ENCODE measurements at regions not wholly inside any gene's neighbourhood (a gene's known extent, or its start where the extent isn't known, plus 50 kb on each side); places are given as distances from the start of the nearest gene placed in this dataset.

DNA sequence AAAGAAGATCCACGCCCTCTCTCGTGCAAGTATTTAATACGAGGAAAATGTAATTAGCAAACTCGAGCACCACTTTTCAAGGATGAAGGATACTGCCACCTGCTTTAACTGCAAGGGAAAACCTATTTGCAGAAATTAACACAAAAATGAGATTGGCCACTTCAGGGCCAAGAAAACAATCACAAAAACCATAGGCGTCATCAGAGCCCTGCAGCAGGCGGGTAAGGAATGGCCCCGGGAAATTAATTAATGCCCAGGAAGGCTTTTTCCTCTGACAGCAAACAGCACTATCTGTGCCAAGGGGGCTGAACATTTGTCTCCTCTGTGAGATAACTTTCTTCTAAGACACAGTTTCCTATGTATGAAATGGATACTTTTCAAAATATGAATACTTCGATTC lies 255.7 kb downstream of the CTTN start:
- ATAC-seq = no peak
- DNase-seq (ENCODE audit: low spot score) = no peak
- intact Hi-C loops (cut with DNase I) = no loop called here

DNA sequence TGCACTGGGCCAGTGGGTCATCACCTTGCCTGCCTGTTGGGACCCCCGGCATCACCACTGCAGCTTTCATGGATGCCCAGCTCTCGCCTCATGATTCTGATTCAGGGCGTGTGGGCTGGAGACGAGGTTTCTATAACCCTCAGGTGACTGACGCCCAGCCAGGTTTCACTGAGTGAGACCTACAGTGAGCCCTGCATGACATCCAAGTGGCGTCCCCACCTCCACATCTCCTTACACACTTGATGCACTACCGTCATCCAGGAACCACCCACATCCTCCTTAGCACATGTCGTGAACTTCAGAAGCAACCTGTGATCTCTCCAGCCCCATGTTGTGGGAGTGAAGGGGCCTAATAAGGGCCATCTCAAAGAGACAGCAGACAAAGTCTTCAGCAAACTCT lies 257.5 kb downstream of the CTTN start:
- ATAC-seq (no peak), DNase-seq (ENCODE audit: low spot score) (no peak)
- intact Hi-C loops (cut with DNase I) = no loop called here

DNA sequence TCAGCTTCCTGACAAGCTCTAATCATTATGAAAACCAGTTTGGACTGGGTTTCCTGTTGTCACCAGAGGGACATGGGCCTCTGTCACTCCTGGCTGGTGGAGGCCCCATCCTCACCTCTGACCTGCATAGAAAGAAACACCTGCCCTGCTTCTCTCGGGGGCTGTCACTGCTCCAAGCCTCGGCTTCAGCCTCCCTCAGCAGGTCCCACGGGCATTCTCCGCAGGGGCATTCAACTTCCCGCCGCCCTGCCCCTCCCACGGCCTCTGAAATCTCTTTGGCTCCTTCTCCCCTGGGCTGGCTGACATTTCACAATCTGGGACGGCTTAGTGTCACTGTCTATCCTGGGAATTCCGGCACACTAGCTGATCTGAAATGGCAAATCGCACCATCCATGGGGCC lies 257.9 kb downstream of the CTTN start:
- no peak for DNase-seq (ENCODE audit: low spot score)
- intact Hi-C loops (cut with DNase I) = no loop called here
- no peak for ATAC-seq

DNA sequence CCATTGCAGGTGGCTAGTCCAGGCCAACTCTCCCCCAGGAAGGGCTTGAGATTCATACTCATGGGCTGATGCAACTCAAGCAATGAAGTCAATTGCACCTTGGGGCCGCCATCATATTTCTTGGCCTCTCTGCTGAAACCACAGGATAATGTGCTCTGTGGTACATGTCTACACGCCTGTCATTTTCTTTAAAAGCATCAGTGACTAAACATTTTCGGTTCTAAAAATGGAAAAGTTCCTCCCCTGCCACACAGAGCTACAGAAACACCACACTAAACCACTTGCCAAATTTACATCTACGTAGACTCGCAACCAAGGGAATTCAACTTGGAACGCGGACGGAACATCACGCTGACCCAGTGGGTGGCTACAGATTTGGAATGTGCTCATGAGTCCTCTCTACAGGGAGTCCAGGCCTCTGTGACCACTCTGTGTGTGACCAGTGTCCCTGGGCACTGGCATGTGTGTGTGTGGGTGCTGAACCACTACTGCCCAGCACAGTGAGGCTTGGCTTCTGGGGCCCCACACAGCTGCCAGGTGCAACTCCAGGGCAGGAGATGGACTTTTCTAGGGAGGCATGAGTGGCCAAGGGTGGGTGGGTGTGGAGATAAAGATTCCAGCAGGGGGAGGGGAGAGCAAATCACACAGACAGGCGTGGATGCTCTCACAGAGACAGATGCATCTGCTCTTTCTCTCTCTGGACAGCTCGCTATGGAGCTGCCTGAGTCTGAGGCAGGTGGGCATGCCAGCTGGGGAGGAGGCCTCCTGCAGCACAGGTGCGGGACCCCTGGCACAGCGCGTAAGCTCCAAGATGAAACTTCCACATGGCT lies 261.9 kb downstream of the CTTN start:
- DNase-seq (ENCODE audit: low spot score) (no peak), ATAC-seq (no peak)
- intact Hi-C loops (cut with DNase I) = no loop called here

DNA sequence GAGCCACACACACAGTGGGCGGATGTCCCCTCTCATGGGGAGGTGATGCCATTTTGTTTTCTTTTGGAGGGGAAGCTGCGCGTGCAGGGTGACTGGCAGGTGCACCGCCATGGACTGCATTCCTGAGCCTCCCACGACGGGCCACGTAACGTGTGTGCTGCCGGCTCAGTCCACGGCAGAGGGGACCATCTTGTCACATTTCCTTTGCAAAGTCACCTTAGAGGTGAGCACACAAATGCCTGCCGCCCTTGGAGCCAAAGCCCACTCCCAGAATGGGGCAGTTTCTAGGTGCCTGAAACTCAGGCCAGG lies 262.5 kb downstream of the CTTN start:
- intact Hi-C loops (cut with DNase I) = no loop called here
- DNase-seq (ENCODE audit: low spot score) (no peak), ATAC-seq (no peak)

DNA sequence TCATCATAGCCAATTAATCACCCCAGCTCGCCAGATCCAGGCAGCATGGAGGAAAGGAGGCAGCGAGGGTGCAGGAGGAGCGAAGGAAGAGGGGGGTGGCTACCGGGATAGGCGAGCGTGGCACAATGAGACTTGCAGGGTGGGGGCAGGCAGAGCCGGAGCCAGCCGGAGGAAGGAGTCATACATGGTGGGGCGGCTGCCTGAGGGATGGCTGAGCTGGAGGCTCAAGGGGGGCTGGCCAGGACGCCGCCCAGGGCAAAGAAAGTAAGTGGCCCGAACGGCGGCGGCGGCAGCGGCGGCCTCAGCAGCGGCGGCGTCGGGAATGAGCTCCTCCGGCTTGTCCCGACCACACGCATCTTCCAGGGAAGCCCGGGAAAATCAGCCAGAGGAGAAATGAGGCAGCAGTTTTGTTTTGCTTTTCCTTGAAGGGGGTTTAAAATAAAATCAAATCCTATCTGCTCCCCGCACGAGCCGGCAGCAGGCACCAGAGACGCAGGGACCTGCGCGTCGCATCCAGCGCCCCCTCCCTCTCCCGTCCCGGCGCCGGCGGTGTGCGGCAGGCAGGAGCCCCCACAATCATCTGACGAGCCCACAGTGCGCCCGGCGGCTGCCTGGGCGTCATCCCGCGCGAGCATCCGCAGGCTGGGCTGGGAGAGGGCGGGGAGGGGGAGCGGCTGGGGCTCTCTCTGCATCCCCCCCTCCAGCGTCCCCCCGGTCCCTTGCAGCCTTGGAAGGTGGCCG lies 263.6 kb downstream of the CTTN start:
- no peak for DNase-seq (ENCODE audit: low spot score)
- peak; percentile 59 for ATAC-seq
- intact Hi-C loops (cut with DNase I) = no loop called here

DNA sequence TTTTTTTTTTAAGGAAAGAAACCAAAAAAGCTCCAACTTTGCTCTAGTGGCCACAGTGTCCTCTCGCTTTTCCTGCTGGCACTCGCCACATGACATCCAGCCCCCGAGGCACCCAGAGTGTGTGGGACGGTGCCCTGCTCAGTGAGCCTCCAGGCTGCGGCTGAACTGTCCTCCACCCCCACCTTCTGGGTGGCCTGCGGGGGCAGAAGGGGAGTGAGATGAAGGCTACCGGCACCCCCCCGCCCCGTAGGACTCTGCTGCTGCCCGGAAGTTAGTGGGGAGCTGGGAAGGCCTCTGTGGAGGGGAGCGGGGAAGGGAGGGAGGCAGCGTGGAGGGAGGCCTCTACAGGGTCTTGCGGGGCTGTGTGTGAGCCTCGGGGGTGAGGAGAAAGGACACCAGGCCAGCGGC lies 264.4 kb downstream of the CTTN start:
- peak; percentile 48 for ATAC-seq
- DNase-seq (ENCODE audit: low spot score) = no peak
- intact Hi-C loops (cut with DNase I) = no loop called here

DNA sequence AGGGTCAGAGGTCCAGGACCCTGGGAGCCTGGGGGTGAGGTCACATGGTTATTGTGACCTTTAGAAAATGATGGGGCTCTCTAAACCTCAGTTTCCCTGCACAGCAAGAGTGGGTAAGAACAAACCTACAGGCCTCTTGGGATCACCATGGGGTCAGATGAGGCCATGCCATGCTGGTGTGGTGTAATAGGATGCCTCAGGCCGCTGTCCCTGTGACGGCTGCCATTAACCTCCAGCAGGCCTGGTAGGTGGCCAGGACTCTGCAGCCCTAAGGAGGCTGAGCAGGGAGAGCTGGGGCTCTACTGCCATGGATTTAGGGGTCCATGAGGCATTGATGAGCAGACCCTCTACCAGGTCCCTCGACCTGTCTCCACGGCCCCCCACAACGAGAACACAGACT lies 265.5 kb downstream of the CTTN start:
- no peak for DNase-seq (ENCODE audit: low spot score)
- ATAC-seq = no peak
- intact Hi-C loops (cut with DNase I) = no loop called here

DNA sequence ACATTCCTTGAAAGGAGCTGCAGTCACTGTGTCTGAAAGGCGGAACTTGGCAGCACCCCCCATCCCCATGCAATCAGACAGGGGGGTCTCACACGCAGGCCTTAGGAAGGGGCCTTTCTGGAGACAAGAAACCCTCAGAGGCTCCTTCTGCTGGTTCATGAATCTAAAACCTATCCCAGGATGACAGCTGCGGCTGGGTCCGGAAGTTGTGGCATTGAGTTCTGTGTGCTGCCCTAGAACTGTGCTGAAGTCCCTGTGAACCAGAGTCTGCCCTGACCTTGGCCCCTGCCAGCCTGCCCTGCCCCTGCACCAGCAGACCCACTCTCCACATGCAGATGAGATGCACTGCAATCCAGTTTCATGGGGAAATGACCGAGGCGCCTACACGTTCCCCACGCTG lies 268.0 kb downstream of the CTTN start:
- ATAC-seq (no peak), DNase-seq (ENCODE audit: low spot score) (no peak)
- intact Hi-C loops (cut with DNase I) = no loop called here

DNA sequence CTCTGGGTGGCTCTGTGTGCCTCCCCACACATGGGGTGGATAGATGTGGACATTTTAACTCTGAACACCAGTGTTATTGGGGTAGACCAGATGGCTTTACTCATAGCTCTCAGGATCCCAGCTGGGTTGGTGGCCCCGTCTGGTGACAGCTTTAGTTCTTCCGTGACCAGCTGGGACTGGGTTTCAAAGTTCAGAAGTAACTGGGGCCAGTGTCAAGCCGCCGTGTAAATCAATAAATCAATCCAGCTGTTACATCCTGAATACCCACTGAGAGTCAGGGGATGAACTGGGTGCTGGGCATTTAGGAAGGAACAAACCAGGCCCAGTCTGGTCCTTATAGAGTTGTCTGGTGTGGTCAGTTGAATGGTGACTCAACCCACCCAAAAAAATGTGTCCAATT lies 269.4 kb downstream of the CTTN start:
- intact Hi-C loops (cut with DNase I) = no loop called here
- no peak for ATAC-seq

DNA sequence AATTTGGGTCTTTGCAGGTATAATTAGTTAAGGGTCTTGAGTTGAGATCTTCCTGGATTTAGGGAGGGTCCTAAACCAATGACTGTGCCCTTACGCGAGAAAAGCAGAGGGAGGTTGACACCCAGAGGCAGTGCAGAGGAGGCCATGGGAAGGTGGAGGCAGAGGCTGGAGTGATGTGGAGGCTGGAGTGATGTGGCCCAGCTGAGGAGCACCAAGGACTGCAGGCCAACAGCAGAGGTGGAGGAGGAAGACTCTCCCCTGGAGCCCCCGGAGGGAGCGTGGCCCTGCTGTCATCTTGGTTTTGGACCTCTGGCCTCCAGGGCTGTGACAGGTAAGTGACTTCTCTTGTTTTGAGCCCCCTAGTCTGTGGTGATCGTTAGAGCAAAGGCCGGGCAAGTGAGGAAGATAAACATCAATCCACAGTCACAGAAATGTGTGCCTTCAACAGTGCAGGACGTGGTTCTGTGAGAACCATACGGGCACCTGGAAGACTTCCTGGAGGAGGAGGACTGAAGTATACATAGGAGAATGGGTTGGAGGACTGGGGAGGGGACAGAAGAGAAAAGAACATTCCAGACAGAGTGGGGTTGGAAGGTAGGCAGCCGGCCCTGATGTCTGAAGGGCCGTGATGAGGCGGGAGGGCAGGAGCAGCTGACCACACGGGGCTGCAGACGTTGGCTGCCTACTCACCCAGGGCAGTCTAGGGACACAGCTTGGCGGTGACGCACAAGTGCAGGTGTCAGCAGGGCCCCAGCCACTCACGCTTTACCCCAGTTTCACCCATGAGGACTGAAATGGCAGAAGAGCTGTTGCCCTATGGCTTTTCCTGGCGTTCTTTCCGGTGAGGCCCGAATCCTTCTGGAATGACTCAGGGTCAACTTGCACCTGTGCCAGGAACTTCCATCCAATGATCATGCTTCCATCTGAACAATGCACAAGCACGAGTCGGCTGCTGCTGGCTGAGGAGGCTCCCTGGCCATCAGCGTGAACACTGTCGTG lies 270.2 kb downstream of the CTTN start:
- intact Hi-C loops (cut with DNase I) = no loop called here
- DNase-seq (ENCODE audit: low spot score) (no peak), ATAC-seq (no peak)

More for the DNA sequence above, 269.4 kb downstream of the CTTN start:
- DNase-seq (ENCODE audit: low spot score) = no peak

DNA sequence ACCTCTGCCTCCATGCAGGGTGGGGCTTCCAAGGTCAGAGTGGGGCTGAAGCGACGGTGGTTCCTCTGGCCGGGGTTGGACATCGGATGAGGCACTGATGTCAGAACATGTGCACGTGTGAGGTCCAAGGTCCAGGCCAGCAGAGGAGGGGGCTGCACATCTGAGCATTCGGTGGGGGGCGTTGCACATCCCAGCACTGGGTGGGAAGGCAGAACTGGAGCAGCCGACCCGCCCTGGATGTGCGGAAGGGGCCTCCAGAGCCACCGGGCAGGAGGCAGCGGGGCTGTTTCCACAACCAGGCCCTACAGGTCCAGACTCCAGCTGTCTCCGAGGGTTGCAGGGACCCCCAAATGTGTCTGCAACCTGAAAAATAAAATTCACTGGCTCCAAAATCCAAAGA lies 271.0 kb downstream of the CTTN start:
- ATAC-seq = no peak
- no peak for DNase-seq (ENCODE audit: low spot score)
- intact Hi-C loops (cut with DNase I) = no loop called here

DNA sequence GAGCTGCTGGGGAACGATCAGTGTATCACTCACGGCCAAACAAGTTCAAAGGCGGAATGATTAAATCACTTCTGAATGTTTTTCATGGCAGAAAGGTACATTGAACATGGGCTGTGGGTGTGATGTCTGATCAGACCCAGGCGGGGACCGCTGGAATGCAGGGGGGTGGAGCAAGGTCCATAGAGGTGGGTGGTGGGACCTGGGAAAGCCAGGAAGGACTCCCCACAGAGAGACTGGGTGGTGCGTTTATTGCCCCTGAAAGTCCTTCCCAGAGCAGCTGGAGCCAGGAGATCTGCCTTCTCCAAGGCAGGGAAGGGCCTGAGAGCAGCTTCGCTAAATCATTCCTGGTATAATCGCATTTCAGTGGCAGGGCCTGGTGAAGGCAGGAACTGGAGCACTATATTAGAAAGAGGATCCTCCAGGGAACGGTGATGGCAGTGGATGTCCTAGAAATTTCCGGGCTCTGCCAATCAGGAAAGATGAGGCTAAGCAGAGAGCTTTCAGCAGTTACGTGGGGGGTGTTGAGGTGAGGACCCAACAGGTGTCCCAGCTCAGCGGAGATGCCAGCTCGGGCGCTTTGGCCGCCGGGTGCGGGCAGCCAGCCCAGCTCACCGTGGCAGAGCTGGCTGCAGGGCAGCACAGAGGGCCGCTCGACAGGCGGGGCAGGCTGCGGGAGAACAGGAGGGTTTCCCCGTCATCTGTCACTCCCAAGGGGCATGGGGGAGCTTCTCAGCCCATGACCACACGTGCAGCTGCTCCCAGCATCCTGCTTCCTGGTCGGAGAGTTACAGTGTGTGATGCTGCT lies 271.7 kb downstream of the CTTN start:
- intact Hi-C loops (cut with DNase I) = no loop called here
- DNase-seq (ENCODE audit: low spot score) (no peak), ATAC-seq (no peak)

DNA sequence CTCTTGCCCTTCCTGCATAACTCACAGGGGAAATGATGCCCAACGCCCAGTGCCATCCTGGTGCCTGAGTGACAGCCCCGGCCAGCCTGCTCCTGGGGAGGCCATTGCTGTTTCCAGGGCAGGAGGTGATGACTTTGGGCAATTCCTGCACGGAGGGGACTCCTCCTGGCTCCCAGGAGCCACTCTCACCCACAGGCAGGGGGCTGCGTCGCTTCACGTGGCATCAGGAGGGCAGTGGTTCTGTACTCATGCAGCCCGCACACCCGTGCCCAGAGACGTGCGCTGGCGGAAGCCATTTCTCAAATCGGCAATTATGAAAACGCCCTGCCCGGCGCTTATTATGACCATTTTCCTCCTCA lies 272.3 kb downstream of the CTTN start:
- intact Hi-C loops (cut with DNase I) = no loop called here
- ATAC-seq (no peak), DNase-seq (ENCODE audit: low spot score) (no peak)

DNA sequence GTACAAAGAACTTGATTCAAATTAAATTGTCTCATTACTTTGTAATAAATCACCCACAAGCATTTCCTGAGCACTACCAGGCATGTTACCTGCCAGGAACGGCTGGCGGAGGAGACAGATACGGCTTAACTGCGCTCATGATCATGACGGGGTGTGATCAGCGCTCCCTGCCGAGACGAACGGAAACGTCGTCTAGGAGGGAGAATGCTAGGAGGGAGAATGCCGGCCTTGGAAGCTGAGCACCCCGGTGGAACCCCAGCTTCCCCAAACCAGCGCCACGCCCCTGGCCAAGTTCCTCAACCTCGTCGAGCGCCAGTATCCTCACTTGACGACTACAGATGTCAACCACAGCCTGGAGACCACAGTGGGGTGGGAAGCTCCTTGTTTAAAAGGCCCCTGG lies 272.8 kb downstream of the CTTN start:
- ATAC-seq = no peak
- intact Hi-C loops (cut with DNase I) = no loop called here
- no peak for DNase-seq (ENCODE audit: low spot score)

DNA sequence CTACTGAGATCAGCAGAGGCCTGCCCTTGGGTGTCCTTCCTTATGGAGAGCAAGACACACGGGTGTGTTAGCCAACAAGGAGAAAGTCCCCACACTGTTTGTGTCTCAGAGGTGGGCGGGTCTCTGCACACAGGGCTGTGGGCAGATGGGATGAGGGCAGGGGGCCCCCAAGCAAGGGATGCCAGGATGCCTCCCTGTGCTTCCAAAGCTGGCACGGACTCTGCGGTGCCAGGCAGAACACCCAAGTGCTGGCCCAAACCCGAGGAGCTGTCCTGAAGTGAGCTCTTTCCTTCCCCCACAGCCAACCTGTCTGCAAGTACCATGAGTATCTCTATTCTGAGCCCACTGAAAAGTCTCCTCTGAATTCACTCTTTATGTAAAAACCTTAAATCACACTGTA lies 273.3 kb downstream of the CTTN start:
- intact Hi-C loops (cut with DNase I) = no loop called here
- ATAC-seq (no peak), DNase-seq (ENCODE audit: low spot score) (no peak)

DNA sequence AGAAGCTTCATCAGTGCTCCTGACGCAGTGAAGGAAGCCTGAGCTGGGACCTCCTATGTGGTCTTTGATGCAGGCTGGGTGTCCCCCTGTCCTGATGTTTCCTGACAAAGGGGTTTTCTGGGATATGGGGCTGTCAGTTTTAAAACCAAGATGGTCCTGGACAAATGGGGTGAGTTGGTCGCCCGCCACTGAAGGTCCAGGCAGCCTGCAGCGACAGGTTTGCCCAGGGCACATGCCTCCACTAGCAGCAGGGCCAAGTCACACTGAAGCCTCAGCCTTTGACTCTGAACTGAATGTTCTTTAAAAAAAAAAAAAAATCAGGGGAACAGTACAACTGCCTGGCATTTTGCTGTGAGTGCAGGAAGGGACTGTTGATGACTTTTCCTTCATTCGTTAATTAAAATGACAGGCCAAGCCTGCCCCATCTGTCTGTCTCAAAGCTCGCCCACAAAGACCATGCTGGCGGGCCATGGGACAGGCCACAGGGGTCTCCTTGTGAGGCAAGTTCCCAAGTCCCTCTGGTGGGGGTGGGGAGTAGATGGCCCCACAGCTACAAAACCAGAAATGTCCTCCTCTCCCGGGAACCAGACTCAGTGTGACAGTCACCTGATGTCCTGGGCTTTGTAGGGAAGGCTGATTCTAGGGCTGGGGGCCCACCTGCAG lies 274.8 kb downstream of the CTTN start:
- no peak for DNase-seq (ENCODE audit: low spot score)
- intact Hi-C loops (cut with DNase I) = no loop called here
- no peak for ATAC-seq

DNA sequence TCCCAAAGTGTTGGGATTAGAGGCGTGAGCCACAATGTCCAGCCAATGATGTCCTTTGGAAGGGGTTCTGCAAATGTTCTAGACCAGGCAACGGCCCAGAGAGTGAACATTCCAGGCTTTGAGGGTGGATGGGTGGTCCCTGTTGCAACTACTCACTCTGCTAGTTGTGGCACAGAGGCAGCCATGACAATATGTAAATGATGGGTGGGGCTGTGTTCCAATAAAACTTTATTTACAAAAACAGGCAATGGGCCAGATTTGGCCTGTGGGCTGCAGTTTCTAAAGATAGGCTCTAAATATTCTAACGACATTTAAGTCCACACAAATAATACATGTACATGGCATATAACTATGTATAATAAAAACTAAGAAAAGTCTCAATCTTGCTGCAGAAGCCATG lies 276.3 kb downstream of the CTTN start:
- DNase-seq (ENCODE audit: low spot score) (no peak), ATAC-seq (no peak)
- intact Hi-C loops (cut with DNase I) = no loop called here

Data from sciatic nerve (tissue), 2 donors.